MM.1S (cell line): ENCODE measurements at regions not wholly inside any gene's neighbourhood (a gene's known extent, or its start where the extent isn't known, plus 50 kb on each side); places are given as distances from the start of the nearest gene placed in this dataset.

Experiments used
- DNase-seq: peaks from one replicate; pipeline ENCODE4 v3.0.0-alpha.2; 2015
- H2AFZ ChIP-seq: fragments of 300-600 bp; sonication (generic); 2 replicates; pipeline ENCODE4 v1.6.0; 2016; ENCODE audit warnings: antibody characterized with exemption, low read length
- H3F3A ChIP-seq: fragments of 300-600 bp; sonication (generic); 2 replicates; pipeline ENCODE4 v1.6.1; 2016; ENCODE audit warnings: mild to moderate bottlenecking, antibody characterized with exemption, low read length, moderate library complexity, mixed read lengths; ENCODE audit not compliant: insufficient read depth
- H3K27ac ChIP-seq: fragments of 300-600 bp; sonication (generic); 2 replicates; pipeline ENCODE4 v1.5.1; 2016; ENCODE audit warnings: mild to moderate bottlenecking, low read length
- H3K27me3 ChIP-seq: fragments of 300-600 bp; sonication (generic); replicated peaks from 2 replicates; pipeline ENCODE4 v1.6.0; 2016; ENCODE audit warnings: low read length; ENCODE audit not compliant: insufficient read depth
- H3K36me3 ChIP-seq: fragments of 300-600 bp; sonication (generic); replicated peaks from 2 replicates; pipeline ENCODE4 v1.6.1; 2016; ENCODE audit warnings: mild to moderate bottlenecking, low read length, mixed read lengths; ENCODE audit not compliant: insufficient read depth
- H3K4me1 ChIP-seq: fragments of 300-600 bp; sonication (generic); 2 replicates; pipeline ENCODE4 v1.6.1; 2016; ENCODE audit warnings: low read length, mixed read lengths
- H3K4me2 ChIP-seq: fragments of 300-600 bp; sonication (generic); 2 replicates; pipeline ENCODE4 v1.6.0; 2016; ENCODE audit warnings: low read depth, low read length
- H3K4me3 ChIP-seq: fragments of 300-600 bp; sonication (generic); 2 replicates; pipeline ENCODE4 v1.5.1; 2016; ENCODE audit warnings: low read length, mixed read lengths
- H3K79me2 ChIP-seq: fragments of 300-600 bp; sonication (generic); 2 replicates; pipeline ENCODE4 v1.6.1; 2016; ENCODE audit warnings: mixed run types, low read length, mixed read lengths
- H3K9ac ChIP-seq: fragments of 300-600 bp; sonication (generic); 2 replicates; pipeline ENCODE4 v1.6.1; 2016; ENCODE audit warnings: low read length, mixed read lengths
- H3K9me2 ChIP-seq: fragments of 300-600 bp; sonication (generic); replicated peaks from 2 replicates; pipeline ENCODE4 v1.6.1; 2016; ENCODE audit warnings: mild to moderate bottlenecking, low read length, mixed read lengths; ENCODE audit not compliant: insufficient read depth
- H3K9me3 ChIP-seq: fragments of 300-600 bp; sonication (generic); replicated peaks from 2 replicates; pipeline ENCODE4 v1.6.1; 2016; ENCODE audit warnings: mild to moderate bottlenecking, low read length, mixed read lengths; ENCODE audit not compliant: insufficient read depth
- H4K20me1 ChIP-seq: fragments of 300-600 bp; sonication (generic); 2 replicates; pipeline ENCODE4 v1.6.1; 2016; ENCODE audit warnings: mild to moderate bottlenecking, low read length, moderate library complexity, mixed read lengths; ENCODE audit not compliant: insufficient read depth
- CTCF ChIP-seq: fragments of 300-600 bp; sonication (generic); IDR thresholded peaks from 2 replicates; pipeline ENCODE4 v1.5.1; 2016; ENCODE audit warnings: antibody characterized with exemption, low read length, mixed read lengths
- EZH2 ChIP-seq: fragments of 300-600 bp; sonication (generic); optimal IDR thresholded peaks from 2 replicates; pipeline ENCODE3; 2017; ENCODE audit warnings: low read depth, mild to moderate bottlenecking, antibody characterized with exemption, low read length, mixed read lengths
- EZH2phosphoT487 ChIP-seq: fragments of 300-600 bp; sonication (generic); IDR thresholded peaks from 2 replicates; pipeline ENCODE4 v1.6.1; 2018; ENCODE audit warnings: antibody characterized with exemption, low read length

- Histone ChIP-seq H3K79me2 (no peaks in the 10 kb centered on the region), H3K4me2 (peak overlapping the region; percentile 56), H3K27me3 (no peaks in the 10 kb centered on the region), H4K20me1 (no peaks in the 10 kb centered on the region), H3K4me1 (peaks cover 44% of the 10 kb centered on the region), H3K9me2 (no peaks in the 10 kb centered on the region), H3K9ac (peak overlapping the region; percentile 5; the same call in 1 of the 2 replicates), H2AFZ (peak overlapping the region; percentile 49; the same call in 1 of the 2 replicates), H3K27ac (peak overlapping the region; percentile 66; the same call in 1 of the 2 replicates), H3F3A (peaks cover 14% of the 10 kb centered on the region), H3K9me3 (no peaks in the 10 kb centered on the region), H3K36me3 (no peaks in the 10 kb centered on the region), H3K4me3 (peak overlapping the region; percentile 29; the same call in 1 of the 2 replicates)
- DNase-seq, result peak; percentile 31
- TF ChIP-seq EZH2phosphoT487, result no peak
- no peak for TF ChIP-seq EZH2
- TF ChIP-seq CTCF, result no peak
Observed at GRCh38 chr3:34107669-34108068, 309.2 kb downstream of the PDCD6IP start.

GRCh38 chr3:34109021-34109420, 310.6 kb downstream of the PDCD6IP start:
- Histone ChIP-seq H3F3A (peaks cover 14% of the 10 kb centered on the region), H3K27me3 (no peaks in the 10 kb centered on the region), H3K9me2 (no peaks in the 10 kb centered on the region), H4K20me1 (no peaks in the 10 kb centered on the region), H3K27ac (no peak overlapping the region), H3K4me2 (no peak overlapping the region), H2AFZ (no peak overlapping the region), H3K4me1 (peaks cover 42% of the 10 kb centered on the region), H3K36me3 (no peaks in the 10 kb centered on the region), H3K4me3 (no peak overlapping the region), H3K9ac (no peak overlapping the region), H3K9me3 (no peaks in the 10 kb centered on the region), H3K79me2 (no peaks in the 10 kb centered on the region)
- peak; percentile 6 for DNase-seq
- TF ChIP-seq EZH2, result no peak
- TF ChIP-seq CTCF, result no peak
- no peak for TF ChIP-seq EZH2phosphoT487

DNA sequence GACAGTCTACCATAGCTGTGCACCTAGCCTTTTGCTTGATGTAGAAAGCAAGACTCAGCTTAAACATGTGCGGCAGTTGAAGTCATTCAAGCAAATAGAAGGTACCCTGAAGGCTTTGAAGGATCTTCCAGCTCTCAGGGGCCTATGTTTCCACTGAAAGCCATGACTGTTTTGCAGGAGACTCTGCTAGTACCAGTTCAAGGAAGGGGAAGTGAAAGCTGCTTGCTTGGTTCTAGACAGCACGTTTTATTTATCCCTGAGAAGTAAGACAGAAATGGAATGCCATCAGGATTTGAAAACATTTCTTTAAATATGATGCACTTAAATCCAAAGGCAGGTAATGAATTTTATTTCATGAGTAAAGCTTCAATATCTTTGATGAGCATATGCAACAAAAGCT, 311.4 kb downstream of the PDCD6IP start:
- DNase-seq, result no peak
- Histone ChIP-seq H3K27me3 (no peaks in the 10 kb centered on the region), H3K79me2 (no peaks in the 10 kb centered on the region), H3K9me2 (no peaks in the 10 kb centered on the region), H4K20me1 (no peaks in the 10 kb centered on the region), H3K9me3 (no peaks in the 10 kb centered on the region), H3K36me3 (no peaks in the 10 kb centered on the region), H3K9ac (no peak overlapping the region), H3F3A (peaks cover 14% of the 10 kb centered on the region), H3K4me3 (no peak overlapping the region), H3K4me2 (no peak overlapping the region), H3K27ac (peak overlapping the region; percentile 18; the same call in 1 of the 2 replicates), H3K4me1 (peaks cover 42% of the 10 kb centered on the region), H2AFZ (peak overlapping the region; percentile 29; the same call in 1 of the 2 replicates)
- no peak for TF ChIP-seq EZH2phosphoT487
- TF ChIP-seq CTCF, result no peak
- no peak for TF ChIP-seq EZH2
